ENCODE measurements at regions not wholly inside any gene's neighbourhood (a gene's known extent, or its start where the extent isn't known, plus 50 kb on each side); places are given as distances from the start of the nearest gene placed in this dataset.

DNA sequence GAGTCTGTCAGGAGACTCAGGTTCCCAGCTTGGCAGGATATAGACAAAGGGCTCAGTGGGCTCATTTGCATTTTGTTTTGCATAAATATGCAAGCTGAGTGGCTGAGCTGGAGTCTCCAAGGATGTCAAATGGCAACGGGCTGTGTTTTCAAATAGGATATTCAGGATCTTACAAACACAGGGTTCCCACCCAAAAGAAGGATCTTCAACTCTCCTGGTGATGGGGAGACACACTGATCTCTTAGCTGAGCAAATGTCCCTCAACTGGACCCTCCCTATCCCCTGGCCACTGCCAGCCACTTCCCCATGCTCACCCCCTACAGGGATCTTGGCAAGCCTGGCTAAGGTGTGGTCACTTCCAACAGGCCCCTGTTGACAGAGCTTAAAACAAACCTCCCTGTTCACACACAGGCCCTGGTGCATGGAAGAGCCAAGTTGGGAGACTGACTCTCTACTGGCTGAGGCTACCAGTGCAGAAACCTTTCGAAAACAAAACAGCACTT, 61.6 kb downstream of the SOX9 start:
- TF ChIP-seq, protein P1, sequence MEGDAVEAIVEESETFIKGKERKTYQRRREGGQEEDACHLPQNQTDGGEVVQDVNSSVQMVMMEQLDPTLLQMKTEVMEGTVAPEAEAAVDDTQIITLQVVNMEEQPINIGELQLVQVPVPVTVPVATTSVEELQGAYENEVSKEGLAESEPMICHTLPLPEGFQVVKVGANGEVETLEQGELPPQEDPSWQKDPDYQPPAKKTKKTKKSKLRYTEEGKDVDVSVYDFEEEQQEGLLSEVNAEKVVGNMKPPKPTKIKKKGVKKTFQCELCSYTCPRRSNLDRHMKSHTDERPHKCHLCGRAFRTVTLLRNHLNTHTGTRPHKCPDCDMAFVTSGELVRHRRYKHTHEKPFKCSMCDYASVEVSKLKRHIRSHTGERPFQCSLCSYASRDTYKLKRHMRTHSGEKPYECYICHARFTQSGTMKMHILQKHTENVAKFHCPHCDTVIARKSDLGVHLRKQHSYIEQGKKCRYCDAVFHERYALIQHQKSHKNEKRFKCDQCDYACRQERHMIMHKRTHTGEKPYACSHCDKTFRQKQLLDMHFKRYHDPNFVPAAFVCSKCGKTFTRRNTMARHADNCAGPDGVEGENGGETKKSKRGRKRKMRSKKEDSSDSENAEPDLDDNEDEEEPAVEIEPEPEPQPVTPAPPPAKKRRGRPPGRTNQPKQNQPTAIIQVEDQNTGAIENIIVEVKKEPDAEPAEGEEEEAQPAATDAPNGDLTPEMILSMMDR (conservative IDR thresholded peaks at IDR 0.05; ENCODE audit: low read depth, low read length), result no peak
- no peak for TF ChIP-seq EZH2 (IDR thresholded peaks at IDR 0.05; ENCODE audit: low read length, unreplicated experiment)

Data from PC-3 (cell line).